GM19372 (cell line): ENCODE measurements at regions not wholly inside any gene's neighbourhood (a gene's known extent, or its start where the extent isn't known, plus 50 kb on each side); places are given as distances from the start of the nearest gene placed in this dataset.

Experiments
- ATAC-seq: cut with Tn5 transposase; IDR thresholded peaks from one replicate; pipeline ENCODE4 v1.9.1; 2021; ENCODE audit warnings: mild to moderate bottlenecking, low read depth, moderate library complexity; ENCODE audit not compliant: unreplicated experiment

GRCh38 chr2:187918996-187919821 is 365.0 kb upstream of the TFPI start:
- ATAC-seq: no peak

GRCh38 chr2:187920511-187920910 is 366.3 kb upstream of the TFPI start:
- no peak for ATAC-seq

GRCh38 chr2:187922846-187923245 is 368.6 kb upstream of the TFPI start:
- no peak for ATAC-seq

GRCh38 chr2:187924293-187924692 is 367.4 kb upstream of the GULP1 start:
- no peak for ATAC-seq

DNA sequence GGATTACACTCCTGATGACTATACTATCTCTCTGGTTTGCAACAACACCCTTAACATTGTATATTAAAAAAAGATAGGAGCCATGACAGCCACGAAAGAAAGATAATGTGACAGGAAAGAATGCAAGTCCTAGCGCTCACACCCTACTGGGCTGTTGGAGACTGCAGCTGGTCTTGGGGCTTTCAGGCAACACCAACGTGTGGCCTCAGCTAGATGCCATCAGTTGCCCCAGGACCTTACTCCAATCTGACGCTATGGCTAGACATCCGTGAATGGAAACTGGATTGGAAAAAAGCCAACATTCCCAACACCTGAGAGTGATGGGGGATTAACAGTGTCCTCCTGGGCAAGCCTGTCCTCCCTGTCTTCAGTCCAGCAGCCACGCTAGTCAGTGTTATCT is 357.4 kb upstream of the GULP1 start:
- ATAC-seq: no peak

DNA sequence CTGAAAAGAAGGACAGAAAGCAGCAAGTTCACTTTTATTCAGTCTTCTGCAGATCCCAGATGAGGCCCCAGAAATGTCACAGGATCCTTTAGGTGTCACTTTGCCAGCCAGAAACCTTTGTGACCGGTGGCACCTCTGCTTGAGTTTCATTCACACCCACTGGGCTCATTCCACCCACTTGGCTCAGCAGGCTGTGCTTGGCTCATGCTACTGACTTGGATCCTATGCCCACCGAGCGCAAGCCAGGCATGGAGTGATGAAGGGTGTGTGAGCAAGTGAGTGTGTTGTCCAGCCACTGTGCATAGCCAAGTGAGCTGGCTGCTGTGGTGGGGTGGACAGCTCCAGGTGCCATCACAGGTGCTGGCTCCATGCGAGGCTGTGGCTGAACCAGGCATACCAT is 357.0 kb upstream of the GULP1 start:
- no peak for ATAC-seq

DNA sequence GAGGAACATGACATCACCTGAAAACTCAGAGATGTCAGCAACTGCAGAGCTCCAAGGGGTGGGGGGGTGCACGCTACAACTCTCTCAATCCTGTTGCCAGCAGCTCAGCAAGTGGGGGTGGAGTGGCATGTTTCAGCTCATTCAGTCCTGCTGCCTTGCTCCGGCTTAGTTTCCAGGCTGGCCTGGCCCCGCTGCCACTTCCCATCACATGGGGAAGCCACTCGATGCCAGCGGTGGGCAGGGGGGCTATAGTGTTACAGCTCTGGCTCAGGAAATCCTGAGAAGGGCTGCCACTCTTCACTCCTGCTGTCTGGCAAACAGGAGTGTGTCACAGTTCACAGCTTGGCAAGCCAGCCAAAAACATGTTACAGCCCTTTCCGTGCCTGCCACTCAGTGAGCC is 356.5 kb upstream of the GULP1 start:
- no peak for ATAC-seq

DNA sequence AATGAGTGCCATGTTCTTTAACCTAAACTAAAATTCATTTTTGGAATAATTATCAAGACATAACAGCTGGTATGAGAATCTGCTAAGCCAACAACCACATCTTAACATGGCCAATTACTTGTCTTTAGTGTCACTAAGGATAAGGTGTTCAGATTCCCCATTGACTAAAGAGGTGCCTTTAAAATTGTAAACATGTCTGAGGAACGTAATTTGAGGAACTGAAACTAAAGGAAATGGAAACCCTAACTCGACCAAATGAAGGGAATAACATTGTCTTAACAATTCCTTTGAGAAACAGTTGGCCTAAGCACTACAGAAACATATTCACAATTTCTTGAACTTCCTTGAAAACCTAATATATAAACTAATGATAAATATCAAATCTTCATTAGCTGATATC is 355.4 kb upstream of the GULP1 start:
- no peak for ATAC-seq

GRCh38 chr2:187939180-187939579 is 352.5 kb upstream of the GULP1 start:
- ATAC-seq: no peak

DNA sequence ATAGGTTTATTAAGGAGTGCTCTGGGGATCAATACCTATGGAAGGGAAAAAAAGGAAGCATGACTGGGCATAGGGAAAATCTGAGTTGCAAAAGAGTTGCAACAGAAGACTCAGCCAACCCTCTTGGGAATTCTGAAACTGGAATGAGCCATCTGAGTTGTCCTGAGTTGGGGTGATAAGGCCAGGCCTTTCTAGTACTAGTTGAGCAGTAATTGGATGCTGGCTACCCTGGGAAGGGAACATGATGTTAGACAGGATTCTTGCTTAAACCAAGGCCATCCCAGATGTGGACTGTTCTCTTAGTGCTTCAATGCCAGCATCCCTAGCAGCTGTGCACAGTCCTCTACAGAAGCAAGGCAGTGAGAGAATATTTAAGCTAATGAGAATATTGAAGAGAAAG is 348.8 kb upstream of the GULP1 start:
- ATAC-seq: no peak

GRCh38 chr2:187943772-187944369 is 347.8 kb upstream of the GULP1 start:
- no peak for ATAC-seq

DNA sequence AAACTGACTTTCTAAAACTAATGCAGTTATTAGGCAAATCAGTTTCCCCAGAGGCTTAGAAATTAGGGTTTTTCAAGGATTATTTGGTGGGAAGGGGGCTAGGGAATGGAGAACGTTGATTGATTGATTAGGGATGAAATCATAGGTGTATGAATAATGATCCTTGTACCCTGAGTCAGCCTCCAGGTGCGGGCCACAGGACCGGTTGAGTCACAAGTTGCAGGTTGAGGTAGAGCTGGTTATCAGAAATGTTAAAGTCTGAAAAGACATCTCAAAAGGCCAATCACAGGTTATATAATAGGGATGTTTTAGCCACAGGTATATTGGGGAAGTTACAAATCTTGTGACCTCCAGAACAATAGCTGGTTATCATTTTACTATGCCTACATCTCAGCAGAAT is 341.8 kb upstream of the GULP1 start:
- ATAC-seq: no peak

DNA sequence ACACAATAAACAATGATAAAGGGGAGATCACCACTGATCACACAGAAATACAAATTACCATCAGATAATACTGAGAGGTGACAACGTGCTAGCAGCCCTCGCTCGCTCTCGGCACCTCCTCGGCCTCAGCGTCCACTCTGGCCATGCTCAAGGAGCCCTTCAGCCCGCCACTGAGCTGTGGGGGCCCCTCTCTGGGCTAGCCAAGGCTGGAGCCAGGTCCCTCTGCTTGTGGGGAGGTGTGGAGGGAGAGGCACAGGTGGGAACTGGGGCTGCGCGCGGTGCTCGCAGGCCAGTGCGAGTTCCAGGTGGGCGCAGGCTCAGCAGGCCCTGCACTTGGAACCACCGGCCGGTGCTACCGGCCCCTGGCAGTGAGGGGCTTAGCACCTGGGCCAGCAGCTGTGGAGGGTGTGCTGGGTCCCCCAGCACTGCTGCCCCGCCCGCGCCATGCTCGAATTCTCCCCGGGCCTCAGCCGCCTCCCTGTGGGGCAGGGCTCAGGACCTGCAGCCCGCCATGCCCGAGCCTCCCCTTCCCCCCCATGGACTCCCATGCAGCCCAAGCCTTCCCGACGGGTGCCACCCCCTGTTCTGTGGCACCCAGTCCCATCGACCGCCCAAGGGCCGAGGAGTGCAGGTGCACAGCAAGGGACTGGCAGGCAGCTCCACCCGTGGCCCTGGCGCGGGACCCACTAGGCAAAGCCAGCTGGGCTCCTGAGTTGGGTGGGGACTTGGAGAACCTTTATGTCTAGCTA is 340.0 kb upstream of the GULP1 start:
- ATAC-seq: no peak

DNA sequence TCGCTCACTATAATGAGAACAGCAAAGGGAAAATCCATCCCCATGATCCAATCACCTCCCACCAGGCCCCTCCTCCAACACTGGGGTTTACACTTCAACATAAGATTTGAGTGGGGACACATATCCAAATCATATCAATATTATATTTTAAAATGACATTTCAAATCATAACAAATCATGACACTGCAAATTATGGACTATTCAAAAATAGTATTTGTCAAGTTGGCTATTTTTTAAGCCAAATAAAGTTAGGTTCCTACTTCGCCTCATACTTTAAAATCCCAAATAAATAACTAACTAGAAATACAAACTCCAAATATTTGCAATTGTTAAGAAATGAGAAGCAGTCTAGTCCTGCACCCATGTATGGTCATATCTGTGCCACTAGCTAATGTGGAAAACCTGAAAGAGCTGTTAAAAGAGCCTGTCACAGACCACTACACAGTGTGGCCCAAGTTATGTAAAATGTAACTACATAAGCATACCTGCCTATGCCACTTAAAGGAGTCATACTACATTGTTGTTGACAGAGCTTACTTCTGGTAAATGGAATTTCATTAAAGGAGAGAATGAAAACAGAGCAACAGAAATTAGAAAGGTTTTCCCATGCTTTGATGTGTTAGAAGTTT is 334.7 kb upstream of the GULP1 start:
- no peak for ATAC-seq

GRCh38 chr2:187959821-187960220 is 331.9 kb upstream of the GULP1 start:
- ATAC-seq: no peak

DNA sequence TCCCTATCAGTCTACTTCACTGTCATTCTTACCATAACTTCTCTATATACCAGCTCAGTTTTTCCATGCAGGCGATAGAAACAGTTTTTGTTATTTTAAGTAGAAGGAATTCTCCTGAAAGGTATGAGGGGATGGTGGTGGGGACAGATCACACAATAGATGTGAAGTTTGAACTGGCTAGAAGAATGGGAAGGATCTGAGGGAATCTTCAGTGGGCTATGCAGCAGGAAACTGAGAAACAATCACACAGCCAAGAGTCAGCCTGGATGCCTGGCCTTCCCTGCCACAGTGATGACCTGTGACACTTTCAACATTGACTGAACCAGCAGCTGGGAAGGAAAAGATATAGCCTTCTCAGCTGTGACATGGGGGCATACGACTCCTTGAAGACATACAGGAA is 329.1 kb upstream of the GULP1 start:
- no peak for ATAC-seq

DNA sequence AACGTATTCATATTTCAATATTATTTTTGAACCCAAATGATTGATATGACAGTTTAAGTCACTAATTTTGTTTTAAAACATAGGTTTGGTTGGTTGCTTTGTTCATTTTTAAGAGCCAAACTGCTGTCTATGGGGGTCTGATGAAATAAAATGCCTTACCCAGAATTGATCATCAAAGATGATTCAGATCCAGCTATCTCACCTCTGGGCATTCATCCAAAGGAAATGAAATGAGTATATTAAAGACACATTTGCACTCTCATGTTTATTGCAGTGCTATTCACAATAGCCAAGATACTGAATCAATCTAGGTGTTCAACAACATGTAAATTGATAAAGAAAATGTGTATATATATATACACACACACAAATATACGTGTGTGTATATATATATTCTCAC is 326.9 kb upstream of the GULP1 start:
- no peak for ATAC-seq

DNA sequence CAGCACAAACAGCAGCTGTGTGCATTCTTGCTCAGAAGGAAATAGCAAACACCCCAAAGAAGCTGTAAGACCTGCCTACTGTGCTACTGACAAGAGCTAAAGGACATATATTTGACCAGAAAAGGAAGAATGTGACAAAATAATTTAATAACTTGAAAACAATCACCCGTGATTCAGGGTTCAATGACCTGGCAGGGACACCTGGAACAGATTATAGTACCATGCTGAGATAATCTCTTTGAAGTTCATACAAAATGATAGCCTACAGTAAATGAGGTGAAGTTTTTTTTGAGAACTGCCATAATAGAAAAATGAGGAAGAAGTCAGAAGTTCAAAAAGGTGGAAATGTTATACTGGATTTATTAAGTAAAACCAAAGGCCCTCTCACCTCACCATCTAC is 324.8 kb upstream of the GULP1 start:
- no peak for ATAC-seq

- ATAC-seq: no peak
Observed at GRCh38 chr2:187971893-187972292, 319.8 kb upstream of the GULP1 start.

GRCh38 chr2:187976259-187976985 is 315.3 kb upstream of the GULP1 start:
- no peak for ATAC-seq

DNA sequence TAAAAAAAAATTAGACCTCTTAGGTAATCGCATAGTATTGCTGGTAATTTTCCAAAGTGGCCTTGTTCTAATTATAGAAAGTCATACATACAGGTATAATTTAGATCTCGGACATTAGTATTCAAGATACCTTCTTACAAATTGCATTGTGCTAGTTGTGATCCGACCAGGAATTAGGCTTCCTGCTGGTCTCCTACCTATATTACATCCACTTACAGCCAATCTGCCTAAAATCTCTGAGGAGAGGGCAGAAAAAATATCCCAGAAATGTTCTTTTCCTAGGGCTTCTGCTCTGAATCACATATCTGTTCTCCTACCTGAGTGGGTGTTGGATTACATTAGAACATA is 314.7 kb upstream of the GULP1 start:
- no peak for ATAC-seq
